ENCODE measurements at regions not wholly inside any gene's neighbourhood (a gene's known extent, or its start where the extent isn't known, plus 50 kb on each side); places are given as distances from the start of the nearest gene placed in this dataset.

DNA sequence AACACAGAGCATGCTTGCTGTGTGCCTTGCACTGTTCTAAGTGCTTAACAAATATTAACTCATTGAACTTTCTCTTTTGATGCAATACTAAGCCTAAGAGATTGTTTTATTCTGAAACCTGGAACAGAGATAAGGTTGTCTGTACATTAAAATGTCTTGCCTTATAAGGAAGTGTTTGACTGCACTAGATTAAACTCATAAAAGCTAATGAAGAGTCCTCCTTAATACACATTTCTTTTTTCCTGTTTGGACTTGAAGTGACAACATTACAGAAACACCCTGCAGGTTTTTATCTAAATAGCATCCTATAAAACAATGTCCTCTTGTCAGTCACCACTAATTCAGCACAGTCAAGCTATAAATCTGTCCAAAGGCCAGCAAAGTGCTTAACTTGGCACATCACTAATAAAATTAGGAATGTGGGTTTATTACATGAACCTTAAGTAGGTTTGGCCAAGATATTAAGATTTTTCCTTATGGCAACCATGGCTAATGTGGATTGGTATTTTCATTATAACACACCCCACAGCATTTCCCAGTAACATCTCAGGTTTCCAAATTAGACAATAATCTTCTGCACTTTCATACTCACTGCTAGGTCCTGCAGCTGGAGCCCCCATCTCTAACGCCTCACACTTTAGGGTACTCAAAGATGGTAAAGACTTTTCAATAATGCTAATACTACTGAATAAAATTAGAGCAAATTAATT is 389.7 kb downstream of the LMO4 start:
- peak in 2 of 5 donors; percentile 22 to 30 for DNase-seq
- TF ChIP-seq, protein P1, sequence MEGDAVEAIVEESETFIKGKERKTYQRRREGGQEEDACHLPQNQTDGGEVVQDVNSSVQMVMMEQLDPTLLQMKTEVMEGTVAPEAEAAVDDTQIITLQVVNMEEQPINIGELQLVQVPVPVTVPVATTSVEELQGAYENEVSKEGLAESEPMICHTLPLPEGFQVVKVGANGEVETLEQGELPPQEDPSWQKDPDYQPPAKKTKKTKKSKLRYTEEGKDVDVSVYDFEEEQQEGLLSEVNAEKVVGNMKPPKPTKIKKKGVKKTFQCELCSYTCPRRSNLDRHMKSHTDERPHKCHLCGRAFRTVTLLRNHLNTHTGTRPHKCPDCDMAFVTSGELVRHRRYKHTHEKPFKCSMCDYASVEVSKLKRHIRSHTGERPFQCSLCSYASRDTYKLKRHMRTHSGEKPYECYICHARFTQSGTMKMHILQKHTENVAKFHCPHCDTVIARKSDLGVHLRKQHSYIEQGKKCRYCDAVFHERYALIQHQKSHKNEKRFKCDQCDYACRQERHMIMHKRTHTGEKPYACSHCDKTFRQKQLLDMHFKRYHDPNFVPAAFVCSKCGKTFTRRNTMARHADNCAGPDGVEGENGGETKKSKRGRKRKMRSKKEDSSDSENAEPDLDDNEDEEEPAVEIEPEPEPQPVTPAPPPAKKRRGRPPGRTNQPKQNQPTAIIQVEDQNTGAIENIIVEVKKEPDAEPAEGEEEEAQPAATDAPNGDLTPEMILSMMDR (IDR thresholded peaks at IDR 0.05; ENCODE audit: borderline replicate concordance, extremely low read depth, insufficient read depth) = no peak
- no peaks in the 10 kb centered on the region for H3K27me3 ChIP-seq (ENCODE audit: control insufficient read depth, insufficient read depth, low read length)
- no peak overlapping the region for H3K9ac ChIP-seq (ENCODE audit: low read length in 3 of 3)
- H3K36me3 ChIP-seq (ENCODE audit: control insufficient read depth in 2 of 3, insufficient read depth in 3 of 3, low read length in 3 of 3) = no peaks in the 10 kb centered on the region
- no peak for FAIRE-seq
- no peaks in the 10 kb centered on the region for H3K9me3 ChIP-seq (ENCODE audit: control insufficient read depth in 2 of 3, insufficient read depth in 1 of 3, low read length in 3 of 3)
- intact Hi-C loops (cut with DNase I) = no loop called here
- no peak overlapping the region for H3K27ac ChIP-seq (ENCODE audit: low read depth in 2 of 2, low read length in 2 of 2)
- H3K4me3 ChIP-seq (ENCODE audit: low read length in 3 of 3) = no peak overlapping the region
- no peaks in the 10 kb centered on the region for H3K4me1 ChIP-seq (ENCODE audit: control insufficient read depth in 2 of 3, insufficient read depth in 2 of 3, low read depth in 1 of 3, low read length in 3 of 3)

DNA sequence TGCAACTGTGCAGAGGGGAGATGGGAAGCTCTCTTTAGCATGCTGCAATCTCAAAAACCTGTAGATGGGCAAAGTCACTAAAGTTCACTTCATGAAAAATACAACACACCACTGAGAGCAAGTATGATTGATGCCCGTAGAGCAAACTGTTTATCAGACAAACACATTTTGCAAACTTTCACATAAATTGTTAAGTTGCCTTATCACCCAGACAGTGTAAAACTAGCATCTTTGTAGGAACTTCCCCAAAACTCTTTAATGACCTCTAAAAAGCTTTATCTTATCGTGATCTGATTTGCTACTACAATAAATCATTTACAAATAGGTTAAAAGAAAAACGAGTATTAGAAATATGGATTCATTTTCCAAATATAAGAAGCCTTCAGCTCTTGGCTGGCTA is 391.0 kb downstream of the LMO4 start:
- FAIRE-seq = no peak
- no peak overlapping the region for H3K27ac ChIP-seq (ENCODE audit: low read depth in 2 of 2, low read length in 2 of 2)
- no peaks in the 10 kb centered on the region for H3K27me3 ChIP-seq (ENCODE audit: control insufficient read depth, insufficient read depth, low read length)
- TF ChIP-seq, protein P1 (IDR thresholded peaks at IDR 0.05; ENCODE audit: borderline replicate concordance, extremely low read depth, insufficient read depth) = no peak
- no peaks in the 10 kb centered on the region for H3K36me3 ChIP-seq (ENCODE audit: control insufficient read depth in 2 of 3, insufficient read depth in 3 of 3, low read length in 3 of 3)
- intact Hi-C loops (cut with DNase I) = no loop called here
- no peaks in the 10 kb centered on the region for H3K9me3 ChIP-seq (ENCODE audit: control insufficient read depth in 2 of 3, insufficient read depth in 1 of 3, low read length in 3 of 3)
- no peaks in the 10 kb centered on the region for H3K4me1 ChIP-seq (ENCODE audit: control insufficient read depth in 2 of 3, insufficient read depth in 2 of 3, low read depth in 1 of 3, low read length in 3 of 3)
- no peak overlapping the region for H3K9ac ChIP-seq (ENCODE audit: low read length in 3 of 3)
- no peak overlapping the region for H3K4me3 ChIP-seq (ENCODE audit: low read length in 3 of 3)
- DNase-seq = no peak

DNA sequence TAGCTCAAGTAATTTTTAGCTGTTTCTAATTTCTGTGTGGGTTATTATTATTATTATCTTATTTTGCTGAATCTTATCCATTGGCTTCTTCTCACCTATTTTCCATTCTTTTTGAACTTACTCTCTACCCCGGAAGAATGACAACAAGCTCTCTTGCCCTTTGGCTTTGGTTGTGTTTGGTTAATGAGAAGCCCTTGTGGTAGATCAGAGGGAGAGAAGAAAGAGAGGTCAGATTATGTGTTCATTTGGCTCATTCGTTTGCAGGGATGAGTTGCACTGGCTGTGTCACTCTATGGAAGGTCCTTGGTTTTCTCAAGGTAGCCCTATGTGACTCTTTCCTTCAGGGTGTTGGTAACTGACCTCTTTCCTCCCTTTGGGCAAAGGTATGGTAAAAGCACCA is 391.9 kb downstream of the LMO4 start:
- H3K4me3 ChIP-seq (ENCODE audit: low read length in 3 of 3) = no peak overlapping the region
- intact Hi-C loops (cut with DNase I) = no loop called here
- H3K27ac ChIP-seq (ENCODE audit: low read depth in 2 of 2, low read length in 2 of 2) = no peak overlapping the region
- no peak overlapping the region for H3K9ac ChIP-seq (ENCODE audit: low read length in 3 of 3)
- H3K36me3 ChIP-seq (ENCODE audit: control insufficient read depth in 2 of 3, insufficient read depth in 3 of 3, low read length in 3 of 3) = no peaks in the 10 kb centered on the region
- TF ChIP-seq, protein P1 (IDR thresholded peaks at IDR 0.05; ENCODE audit: borderline replicate concordance, extremely low read depth, insufficient read depth) = no peak
- H3K9me3 ChIP-seq (ENCODE audit: control insufficient read depth in 2 of 3, insufficient read depth in 1 of 3, low read length in 3 of 3) = no peaks in the 10 kb centered on the region
- DNase-seq (no peak), FAIRE-seq (no peak)
- no peaks in the 10 kb centered on the region for H3K4me1 ChIP-seq (ENCODE audit: control insufficient read depth in 2 of 3, insufficient read depth in 2 of 3, low read depth in 1 of 3, low read length in 3 of 3)
- no peaks in the 10 kb centered on the region for H3K27me3 ChIP-seq (ENCODE audit: control insufficient read depth, insufficient read depth, low read length)

DNA sequence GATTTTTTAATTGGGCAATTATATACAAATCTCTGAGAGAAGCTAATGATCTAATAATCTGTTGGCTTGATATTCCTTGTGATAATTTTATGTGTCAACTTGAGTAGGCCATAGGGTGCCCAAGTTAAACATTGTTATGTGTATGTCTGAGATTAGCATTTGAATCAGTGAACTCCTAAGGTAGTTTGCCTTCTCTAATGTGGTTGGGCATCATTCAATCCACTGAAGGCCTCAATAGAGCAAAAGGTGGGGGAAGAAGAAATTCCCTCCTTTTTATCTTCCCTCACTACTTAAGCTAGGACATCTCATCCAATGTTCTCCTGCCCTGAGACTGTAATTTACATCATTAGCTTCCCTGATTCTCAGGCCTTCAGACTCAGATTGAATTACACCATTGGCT is 394.5 kb downstream of the LMO4 start:
- H3K9me3 ChIP-seq (ENCODE audit: control insufficient read depth in 2 of 3, insufficient read depth in 1 of 3, low read length in 3 of 3) = no peaks in the 10 kb centered on the region
- no peak for DNase-seq
- TF ChIP-seq, protein P1 (IDR thresholded peaks at IDR 0.05; ENCODE audit: borderline replicate concordance, extremely low read depth, insufficient read depth) = no peak
- FAIRE-seq = no peak
- intact Hi-C loops (cut with DNase I) = no loop called here
- H3K4me3 ChIP-seq (ENCODE audit: low read length in 3 of 3) = no peak overlapping the region
- no peak overlapping the region for H3K9ac ChIP-seq (ENCODE audit: low read length in 3 of 3)
- no peaks in the 10 kb centered on the region for H3K36me3 ChIP-seq (ENCODE audit: control insufficient read depth in 2 of 3, insufficient read depth in 3 of 3, low read length in 3 of 3)
- H3K4me1 ChIP-seq (ENCODE audit: control insufficient read depth in 2 of 3, insufficient read depth in 2 of 3, low read depth in 1 of 3, low read length in 3 of 3) = no peaks in the 10 kb centered on the region
- H3K27ac ChIP-seq (ENCODE audit: low read depth in 2 of 2, low read length in 2 of 2) = no peak overlapping the region
- no peaks in the 10 kb centered on the region for H3K27me3 ChIP-seq (ENCODE audit: control insufficient read depth, insufficient read depth, low read length)
